Activated naive CD4-positive, alpha-beta T cell treated with anti-CD3 and anti-CD28 coated beads, Interleukin-2, amount 10 ng/mL, durations not matched to agents 7 days and 5 days (primary cell): ENCODE measurements at regions not wholly inside any gene's neighbourhood (a gene's known extent, or its start where the extent isn't known, plus 50 kb on each side); places are given as distances from the start of the nearest gene placed in this dataset.

Experiments
- CTCF ChIA-PET: fragments of 350-600 bp; sonication (Branson Sonifier 250); formaldehyde crosslinking; loops from one replicate; lab custom pipeline; 2021; ENCODE audit warnings: antibody characterized with exemption; lab: Charles Lee
- DNase-seq: peaks from one replicate; pipeline ENCODE4 v3.0.0-alpha.2; 2020
- H3K27ac Mint-ChIP-seq: one replicate; pipeline ENCODE4 v1.8.0; 2021; ENCODE audit warnings: mild to moderate bottlenecking, moderate library complexity, mixed read lengths
- H3K27me3 Mint-ChIP-seq: one replicate; pipeline ENCODE4 v1.8.0; 2021; ENCODE audit warnings: mild to moderate bottlenecking, mixed read lengths
- H3K36me3 Mint-ChIP-seq: one replicate; pipeline ENCODE4 v1.8.0; 2021; ENCODE audit warnings: mixed read lengths
- H3K4me1 Mint-ChIP-seq: one replicate; pipeline ENCODE4 v1.8.0; 2021; ENCODE audit warnings: mixed read lengths
- H3K4me3 Mint-ChIP-seq: one replicate; pipeline ENCODE4 v1.8.0; 2021; ENCODE audit warnings: mild to moderate bottlenecking, moderate library complexity, mixed read lengths
- H3K9me3 Mint-ChIP-seq: one replicate; pipeline ENCODE4 v1.8.0; 2021; ENCODE audit warnings: mixed read lengths

GRCh38 chr4:141402712-141403111, 182.0 kb downstream of the ZNF330 start:
- CTCF ChIA-PET = no interaction called here
- DNase-seq = no peak
- no peaks in the 10 kb centered on the region for H3K4me1 Mint-ChIP-seq

GRCh38 chr4:141403782-141404181, 183.1 kb downstream of the ZNF330 start:
- Mint-ChIP-seq H3K36me3 (no peaks in the 10 kb centered on the region), H3K4me1 (no peaks in the 10 kb centered on the region), H3K9me3 (no peaks in the 10 kb centered on the region), H3K27me3 (no peaks in the 10 kb centered on the region), H3K27ac (no peak overlapping the region), H3K4me3 (no peak overlapping the region)
- CTCF ChIA-PET = interaction anchor here (1.2 kb wide), 1 partner anchor 10 kb away, joined by 3 read pairs; no protein-coding TSS in a partner anchor
- no peak for DNase-seq

More at GRCh38 chr4:141402712-141403111, 182.0 kb downstream of the ZNF330 start:
- no peaks in the 10 kb centered on the region for H3K27me3 Mint-ChIP-seq
- H3K36me3 Mint-ChIP-seq = no peaks in the 10 kb centered on the region
- no peak overlapping the region for H3K27ac Mint-ChIP-seq
- H3K9me3 Mint-ChIP-seq = no peaks in the 10 kb centered on the region
- no peak overlapping the region for H3K4me3 Mint-ChIP-seq

- Mint-ChIP-seq H3K36me3 (no peaks in the 10 kb centered on the region), H3K27ac (no peak overlapping the region), H3K27me3 (no peaks in the 10 kb centered on the region), H3K4me3 (no peak overlapping the region), H3K9me3 (no peaks in the 10 kb centered on the region), H3K4me1 (no peaks in the 10 kb centered on the region)
- CTCF ChIA-PET = no interaction called here
- no peak for DNase-seq
These were observed 185.5 kb downstream of the ZNF330 start for GRCh38 chr4:141406237-141406636.

GRCh38 chr4:141409556-141409955, 188.9 kb downstream of the ZNF330 start:
- no peaks in the 10 kb centered on the region for H3K4me1 Mint-ChIP-seq
- no peaks in the 10 kb centered on the region for H3K36me3 Mint-ChIP-seq
- DNase-seq = no peak
- CTCF ChIA-PET = no interaction called here
- no peaks in the 10 kb centered on the region for H3K9me3 Mint-ChIP-seq
- H3K27ac Mint-ChIP-seq = no peak overlapping the region
- no peak overlapping the region for H3K4me3 Mint-ChIP-seq
- H3K27me3 Mint-ChIP-seq = no peaks in the 10 kb centered on the region

GRCh38 chr4:141410839-141411238, 190.1 kb downstream of the ZNF330 start:
- CTCF ChIA-PET = no interaction called here
- H3K27ac Mint-ChIP-seq = no peak overlapping the region
- no peak overlapping the region for H3K4me3 Mint-ChIP-seq
- no peaks in the 10 kb centered on the region for H3K9me3 Mint-ChIP-seq
- H3K27me3 Mint-ChIP-seq = no peaks in the 10 kb centered on the region
- H3K4me1 Mint-ChIP-seq = no peaks in the 10 kb centered on the region
- H3K36me3 Mint-ChIP-seq = no peaks in the 10 kb centered on the region
- DNase-seq = no peak

GRCh38 chr4:141411936-141412335, 191.2 kb downstream of the ZNF330 start:
- CTCF ChIA-PET = no interaction called here
- DNase-seq = no peak
- Mint-ChIP-seq H3K4me3 (no peak overlapping the region), H3K27ac (no peak overlapping the region), H3K36me3 (no peaks in the 10 kb centered on the region), H3K27me3 (no peaks in the 10 kb centered on the region), H3K9me3 (no peaks in the 10 kb centered on the region), H3K4me1 (no peaks in the 10 kb centered on the region)

- Mint-ChIP-seq H3K9me3 (no peaks in the 10 kb centered on the region), H3K4me1 (no peaks in the 10 kb centered on the region), H3K27me3 (no peaks in the 10 kb centered on the region), H3K36me3 (no peaks in the 10 kb centered on the region), H3K27ac (no peak overlapping the region), H3K4me3 (no peak overlapping the region)
- CTCF ChIA-PET = interaction anchor here (0.8 kb wide), 1 partner anchor 9 kb away, joined by 3 read pairs; no protein-coding TSS in a partner anchor
- no peak for DNase-seq
These were observed 192.7 kb downstream of the ZNF330 start for GRCh38 chr4:141413366-141413765.

- no peak for DNase-seq
- CTCF ChIA-PET = no interaction called here
- no peaks in the 10 kb centered on the region for H3K27me3 Mint-ChIP-seq
- H3K4me1 Mint-ChIP-seq = no peaks in the 10 kb centered on the region
- no peak overlapping the region for H3K4me3 Mint-ChIP-seq
- H3K27ac Mint-ChIP-seq = no peak overlapping the region
- H3K36me3 Mint-ChIP-seq = no peaks in the 10 kb centered on the region
- no peaks in the 10 kb centered on the region for H3K9me3 Mint-ChIP-seq
These were observed 195.0 kb downstream of the ZNF330 start for GRCh38 chr4:141415651-141416050.

GRCh38 chr4:141416219-141416618, 195.5 kb downstream of the ZNF330 start:
- CTCF ChIA-PET = no interaction called here
- Mint-ChIP-seq H3K4me3 (no peak overlapping the region), H3K27me3 (no peaks in the 10 kb centered on the region), H3K27ac (no peak overlapping the region), H3K9me3 (no peaks in the 10 kb centered on the region), H3K36me3 (no peaks in the 10 kb centered on the region), H3K4me1 (no peaks in the 10 kb centered on the region)
- DNase-seq = no peak

- no peaks in the 10 kb centered on the region for H3K27me3 Mint-ChIP-seq
- no peak overlapping the region for H3K27ac Mint-ChIP-seq
- H3K9me3 Mint-ChIP-seq = no peaks in the 10 kb centered on the region
- no peaks in the 10 kb centered on the region for H3K4me1 Mint-ChIP-seq
- DNase-seq = no peak
- no peak overlapping the region for H3K4me3 Mint-ChIP-seq
- CTCF ChIA-PET = no interaction called here
- H3K36me3 Mint-ChIP-seq = no peaks in the 10 kb centered on the region
These were observed 196.1 kb downstream of the ZNF330 start for GRCh38 chr4:141416677-141417363.

GRCh38 chr4:141417387-141417786, 196.7 kb downstream of the ZNF330 start:
- Mint-ChIP-seq H3K9me3 (no peaks in the 10 kb centered on the region), H3K27me3 (no peaks in the 10 kb centered on the region), H3K4me3 (no peak overlapping the region), H3K27ac (no peak overlapping the region), H3K36me3 (no peaks in the 10 kb centered on the region), H3K4me1 (no peaks in the 10 kb centered on the region)
- DNase-seq = no peak
- CTCF ChIA-PET = no interaction called here

GRCh38 chr4:141425124-141425523, 204.4 kb downstream of the ZNF330 start:
- CTCF ChIA-PET = no interaction called here
- Mint-ChIP-seq H3K27me3 (no peaks in the 10 kb centered on the region), H3K4me3 (no peak overlapping the region)

GRCh38 chr4:141427726-141428296, 207.1 kb downstream of the ZNF330 start:
- Mint-ChIP-seq H3K9me3 (no peaks in the 10 kb centered on the region), H3K27me3 (no peaks in the 10 kb centered on the region), H3K27ac (no peak overlapping the region), H3K36me3 (no peaks in the 10 kb centered on the region), H3K4me1 (no peaks in the 10 kb centered on the region), H3K4me3 (no peak overlapping the region)
- no peak for DNase-seq
- CTCF ChIA-PET = no interaction called here

More at GRCh38 chr4:141425124-141425523, 204.4 kb downstream of the ZNF330 start:
- H3K36me3 Mint-ChIP-seq = no peaks in the 10 kb centered on the region
- no peaks in the 10 kb centered on the region for H3K4me1 Mint-ChIP-seq
- no peak overlapping the region for H3K27ac Mint-ChIP-seq
- H3K9me3 Mint-ChIP-seq = no peaks in the 10 kb centered on the region
- no peak for DNase-seq

GRCh38 chr4:141429933-141430332, 206.4 kb upstream of the IL15 start:
- H3K27me3 Mint-ChIP-seq = no peaks in the 10 kb centered on the region
- no peaks in the 10 kb centered on the region for H3K36me3 Mint-ChIP-seq
- no peak overlapping the region for H3K4me3 Mint-ChIP-seq
- no peaks in the 10 kb centered on the region for H3K9me3 Mint-ChIP-seq
- no peaks in the 10 kb centered on the region for H3K4me1 Mint-ChIP-seq
- CTCF ChIA-PET = no interaction called here
- H3K27ac Mint-ChIP-seq = no peak overlapping the region
- no peak for DNase-seq

GRCh38 chr4:141430686-141431085, 205.7 kb upstream of the IL15 start:
- Mint-ChIP-seq H3K36me3 (no peaks in the 10 kb centered on the region), H3K9me3 (no peaks in the 10 kb centered on the region), H3K27ac (no peak overlapping the region), H3K27me3 (no peaks in the 10 kb centered on the region), H3K4me3 (no peak overlapping the region), H3K4me1 (no peaks in the 10 kb centered on the region)
- CTCF ChIA-PET = no interaction called here
- DNase-seq = no peak
